ENCODE measurements at regions not wholly inside any gene's neighbourhood (a gene's known extent, or its start where the extent isn't known, plus 50 kb on each side); places are given as distances from the start of the nearest gene placed in this dataset.
"Not testable (repeated sequence)": the region's sequence is repeated elsewhere in the genome, so short reads cannot be mapped to it uniquely, and the experiment has no call there.

DNA sequence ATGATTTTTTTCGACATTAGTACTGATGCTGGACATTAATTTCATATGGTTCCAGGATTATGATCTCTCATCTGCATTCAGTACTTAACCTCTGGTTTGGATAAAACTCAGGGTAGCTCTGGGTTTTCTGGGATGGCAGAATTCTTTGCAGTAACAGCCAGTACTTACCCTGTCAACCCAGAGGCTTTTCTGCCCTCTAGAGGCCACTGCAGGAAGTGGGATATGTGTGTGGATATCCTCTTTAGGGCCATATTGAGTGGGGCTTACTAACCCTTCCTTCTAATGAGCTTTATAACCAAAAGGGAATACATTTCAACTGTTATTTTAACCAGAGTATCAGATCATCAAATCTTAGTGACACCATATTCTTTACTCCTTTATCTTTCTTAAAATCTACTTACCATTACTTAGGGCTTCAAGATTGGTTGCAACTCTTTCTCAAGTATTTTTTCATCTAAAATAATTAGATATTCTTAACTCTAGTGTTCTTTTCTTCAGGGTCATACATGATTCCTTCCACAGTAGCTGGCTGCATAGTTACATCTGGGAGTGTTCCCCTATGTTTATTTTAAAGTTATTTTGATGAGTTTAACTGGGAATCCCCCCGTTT lies 488.0 kb upstream of the STXBP6 start:
- no peak for DNase-seq

DNA sequence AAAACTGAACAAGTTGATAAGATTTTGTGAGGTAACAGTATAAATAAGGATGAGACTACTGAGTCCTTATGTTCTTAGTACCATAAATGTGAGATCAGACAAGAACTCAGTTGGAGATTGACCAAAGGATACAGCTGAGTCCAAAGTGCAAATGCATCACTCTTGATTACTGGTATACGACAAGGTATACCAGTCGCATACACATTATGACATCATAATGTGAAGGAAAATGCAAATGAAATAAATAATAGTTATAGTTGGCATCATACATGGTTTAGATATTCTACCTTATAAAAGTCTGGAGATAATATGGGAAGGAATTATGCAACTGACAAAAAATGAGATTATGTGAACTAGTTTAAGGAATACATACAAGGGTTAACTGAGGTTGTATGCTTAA lies 476.3 kb upstream of the STXBP6 start:
- DNase-seq: no peak

DNA sequence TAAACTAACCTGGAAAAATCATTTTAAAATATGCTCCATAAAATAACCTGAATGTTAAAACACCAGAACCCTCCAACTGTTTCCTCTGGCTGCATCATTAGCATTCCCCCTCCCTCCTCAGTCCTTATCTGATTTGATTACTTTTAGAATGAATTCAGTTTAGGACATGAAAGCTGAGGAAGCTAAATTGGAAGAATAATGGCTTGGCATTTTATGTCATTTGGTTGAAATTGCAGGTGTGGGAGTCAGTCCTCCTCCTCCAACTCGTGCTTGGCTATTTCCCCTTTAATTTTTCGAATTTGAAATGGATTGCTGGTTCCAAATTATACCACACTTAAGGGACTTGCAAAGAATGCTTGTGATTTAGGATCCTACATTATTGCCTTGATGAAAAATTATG lies 473.0 kb upstream of the STXBP6 start:
- DNase-seq: no peak

DNA sequence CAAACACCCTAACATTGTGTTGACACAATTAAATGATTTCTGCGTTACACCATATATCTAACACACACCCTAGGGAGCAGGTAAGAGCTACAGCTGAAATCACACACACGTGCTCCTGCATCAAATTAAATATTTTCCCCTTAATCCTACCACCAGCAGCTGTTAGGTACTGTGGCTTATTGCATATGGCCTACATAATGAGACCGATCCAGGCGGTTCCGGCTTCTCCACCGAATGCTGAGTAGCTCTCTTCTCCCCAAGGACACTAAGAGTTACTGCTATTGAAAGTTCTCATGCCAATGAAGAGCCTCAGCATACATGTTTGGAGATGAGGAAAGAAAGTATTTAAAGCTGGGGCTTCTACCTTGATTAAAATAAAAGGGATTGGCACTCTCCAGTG lies 472.2 kb upstream of the STXBP6 start:
- no peak for DNase-seq

DNA sequence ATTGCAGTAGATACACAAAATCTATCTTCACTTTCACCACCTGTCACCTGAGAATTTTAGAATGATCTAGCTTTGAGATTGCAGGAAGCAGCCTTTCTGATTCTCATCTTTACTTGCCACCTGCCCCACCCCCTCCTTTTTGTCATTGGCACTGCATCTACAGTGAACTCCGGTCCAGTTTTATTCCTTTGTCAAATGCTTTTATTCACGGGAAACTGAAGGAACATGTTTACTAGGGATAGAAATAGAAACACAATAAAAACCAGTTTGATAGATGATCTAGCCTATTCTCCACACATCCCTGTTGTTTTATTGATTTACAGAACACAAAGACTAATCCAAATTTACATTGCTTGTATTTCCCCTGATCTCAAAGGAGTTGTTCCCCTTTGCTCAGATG lies 471.7 kb upstream of the STXBP6 start:
- no peak for DNase-seq

DNA sequence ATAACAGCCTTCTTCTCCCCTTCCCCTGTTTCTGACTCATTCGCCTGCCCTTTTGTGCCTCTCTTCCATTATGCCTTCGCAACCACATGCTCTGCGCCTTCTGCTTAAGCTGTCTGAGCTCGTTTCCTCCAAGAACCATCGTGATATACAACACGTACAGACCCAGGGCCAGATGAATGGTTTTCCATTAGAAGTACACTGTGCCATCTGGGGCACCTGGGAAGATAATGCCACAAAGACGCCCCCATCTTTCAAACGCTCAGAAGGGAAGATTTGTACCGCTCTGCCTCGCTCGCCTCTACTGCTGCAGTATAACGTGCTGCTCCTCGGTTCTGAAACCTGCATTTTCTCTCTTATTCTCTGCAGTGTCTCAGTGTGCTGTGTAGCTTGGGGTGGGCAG lies 470.9 kb upstream of the STXBP6 start:
- DNase-seq: no peak

DNA sequence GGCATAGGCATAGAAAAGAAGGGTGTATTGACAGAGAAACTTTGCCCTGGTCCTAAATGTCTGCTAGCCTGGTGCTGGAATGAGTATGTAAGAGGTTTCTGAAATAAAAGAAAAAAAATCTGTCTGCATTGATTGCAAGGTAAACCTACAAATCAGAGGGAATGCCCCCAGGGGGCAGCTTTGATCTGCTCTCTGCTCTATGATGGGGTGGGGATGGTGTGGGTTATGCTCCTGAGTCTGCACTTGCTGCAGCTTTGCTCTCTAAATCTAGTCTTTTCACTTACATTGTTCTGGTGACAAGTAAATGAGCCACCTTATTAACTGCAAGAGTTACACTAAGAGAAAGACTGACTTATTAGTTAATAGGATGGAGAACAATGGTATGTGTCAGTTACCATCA lies 468.4 kb upstream of the STXBP6 start:
- no peak for DNase-seq

DNA sequence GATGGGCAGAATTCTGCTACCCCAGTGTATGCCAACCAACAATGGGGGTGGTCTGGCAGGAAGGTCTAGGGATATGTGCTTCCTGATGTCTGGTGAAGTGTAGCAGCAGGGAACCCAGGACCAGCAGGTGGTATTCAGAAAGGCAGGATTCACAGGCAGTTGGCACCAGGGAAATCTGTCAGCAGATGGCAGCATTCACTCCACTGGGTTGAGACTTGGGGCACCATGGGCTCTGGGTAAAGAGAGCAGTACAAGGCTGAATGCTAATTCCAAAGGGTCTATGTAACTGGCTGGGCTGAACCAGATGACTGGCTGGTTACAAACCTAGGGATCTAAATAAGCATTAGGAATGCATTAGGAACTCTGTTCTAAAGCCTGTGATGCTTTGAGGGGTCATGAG lies 466.9 kb upstream of the STXBP6 start:
- no peak for DNase-seq

DNA sequence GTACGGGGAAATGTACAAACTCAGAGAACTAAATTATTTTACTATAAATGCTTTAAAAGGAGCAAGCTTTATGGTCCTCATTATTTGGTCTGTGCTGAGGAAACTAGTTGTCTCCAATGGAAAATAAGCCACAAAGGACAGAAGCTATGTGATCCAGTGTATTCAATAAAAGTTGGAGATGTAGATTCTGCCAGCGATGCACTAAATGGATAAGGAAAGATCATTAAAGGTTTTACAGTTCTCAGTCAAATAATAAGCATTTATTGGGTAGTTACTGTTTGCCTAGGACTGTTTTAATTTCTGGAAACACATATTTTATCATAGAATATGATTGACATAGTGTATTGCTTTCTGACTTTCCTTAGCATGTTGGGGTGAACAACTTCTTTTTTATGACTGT lies 458.9 kb upstream of the STXBP6 start:
- no peak for DNase-seq

DNA sequence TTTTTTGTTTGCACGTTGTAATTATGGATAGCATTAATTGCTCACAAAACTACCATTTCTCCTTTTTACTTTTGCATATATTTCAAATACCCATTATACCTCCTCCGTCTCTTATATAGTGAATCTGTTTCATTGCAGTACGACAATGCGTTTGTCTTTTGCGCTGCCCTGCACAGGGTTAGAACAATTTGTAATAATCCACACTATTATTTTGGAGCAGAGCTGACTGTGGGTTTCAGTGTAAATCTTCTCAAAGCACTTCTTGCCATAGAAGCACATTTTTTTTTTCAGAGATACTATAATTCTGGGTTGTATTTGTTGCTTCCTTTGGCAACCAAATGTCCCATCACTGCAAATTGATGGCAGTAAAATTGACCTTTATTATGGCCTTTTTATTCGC lies 451.8 kb upstream of the STXBP6 start:
- DNase-seq: no peak

DNA sequence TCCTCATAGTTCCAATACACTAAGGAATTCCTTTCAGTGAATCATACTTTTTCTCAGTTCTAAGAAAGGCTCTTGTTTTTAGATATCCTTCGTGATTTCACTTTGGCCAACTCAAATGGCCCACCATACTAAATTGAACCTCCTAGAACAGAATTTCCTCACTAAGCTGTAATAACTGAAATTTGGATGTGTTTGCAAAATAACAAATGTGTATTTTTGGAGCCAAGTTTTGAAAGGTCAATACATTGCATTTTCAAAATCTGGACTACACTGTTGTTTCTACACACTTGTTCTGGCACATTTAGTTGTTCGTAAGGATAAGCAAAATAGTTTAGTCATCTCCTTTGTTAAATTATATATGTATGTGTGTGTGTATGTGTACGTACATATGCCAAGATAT lies 439.0 kb upstream of the STXBP6 start:
- DNase-seq: no peak

DNA sequence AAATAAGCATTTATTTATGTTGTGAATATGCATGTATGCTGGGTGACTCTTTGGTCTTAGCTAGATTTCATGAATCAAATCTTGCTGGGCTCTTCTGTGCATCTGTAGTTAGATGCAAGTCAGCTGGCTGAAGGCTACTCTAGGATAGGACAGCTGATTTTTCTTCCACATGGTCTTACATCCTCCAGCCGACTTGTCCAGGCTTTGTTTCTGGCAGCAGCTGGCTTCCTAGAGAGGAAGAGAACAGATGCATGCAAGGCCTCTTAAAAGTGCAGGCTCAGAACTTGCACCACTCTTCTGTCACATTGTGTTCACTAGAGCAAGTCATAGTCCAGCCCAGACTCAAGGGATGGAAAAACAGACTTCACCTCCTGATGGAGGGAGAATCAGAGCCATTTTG lies 435.4 kb upstream of the STXBP6 start:
- DNase-seq: no peak

DNA sequence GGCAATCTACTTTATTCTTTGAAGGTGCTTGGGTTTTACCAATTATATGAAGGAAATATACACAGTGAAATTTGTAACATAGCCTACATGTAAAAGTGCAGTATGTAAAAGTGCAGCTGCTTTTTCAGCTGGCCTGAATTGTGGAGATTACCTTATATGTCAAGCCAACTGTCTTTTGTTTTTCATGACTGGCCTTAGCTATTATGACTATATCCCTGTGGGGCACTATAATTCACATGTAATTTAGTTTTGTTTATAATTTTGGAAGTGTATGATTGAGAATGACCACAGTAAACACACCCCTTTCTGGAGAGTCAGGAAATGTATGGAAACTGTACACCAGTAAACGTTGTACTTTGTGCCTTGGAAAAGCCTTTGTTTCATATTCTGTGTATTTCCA lies 435.0 kb upstream of the STXBP6 start:
- DNase-seq: no peak

DNA sequence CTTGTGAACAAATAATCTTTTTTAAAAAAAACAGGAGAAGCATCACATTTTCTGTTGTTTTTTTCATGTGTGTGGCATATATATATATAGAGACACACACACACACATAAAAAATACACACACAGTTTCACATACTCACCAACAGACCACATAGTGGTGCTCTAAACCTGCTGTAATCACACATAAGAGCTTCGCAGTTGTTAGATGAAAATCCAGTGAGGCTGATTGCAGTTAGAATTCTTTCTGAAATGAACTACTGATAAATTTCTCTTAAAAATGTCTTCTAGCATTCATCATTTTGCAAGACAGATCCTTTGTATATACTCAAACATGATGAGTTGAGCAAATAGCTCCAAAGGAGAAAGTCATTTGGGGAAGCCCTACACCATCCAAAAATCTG lies 434.3 kb upstream of the STXBP6 start:
- no peak for DNase-seq

DNA sequence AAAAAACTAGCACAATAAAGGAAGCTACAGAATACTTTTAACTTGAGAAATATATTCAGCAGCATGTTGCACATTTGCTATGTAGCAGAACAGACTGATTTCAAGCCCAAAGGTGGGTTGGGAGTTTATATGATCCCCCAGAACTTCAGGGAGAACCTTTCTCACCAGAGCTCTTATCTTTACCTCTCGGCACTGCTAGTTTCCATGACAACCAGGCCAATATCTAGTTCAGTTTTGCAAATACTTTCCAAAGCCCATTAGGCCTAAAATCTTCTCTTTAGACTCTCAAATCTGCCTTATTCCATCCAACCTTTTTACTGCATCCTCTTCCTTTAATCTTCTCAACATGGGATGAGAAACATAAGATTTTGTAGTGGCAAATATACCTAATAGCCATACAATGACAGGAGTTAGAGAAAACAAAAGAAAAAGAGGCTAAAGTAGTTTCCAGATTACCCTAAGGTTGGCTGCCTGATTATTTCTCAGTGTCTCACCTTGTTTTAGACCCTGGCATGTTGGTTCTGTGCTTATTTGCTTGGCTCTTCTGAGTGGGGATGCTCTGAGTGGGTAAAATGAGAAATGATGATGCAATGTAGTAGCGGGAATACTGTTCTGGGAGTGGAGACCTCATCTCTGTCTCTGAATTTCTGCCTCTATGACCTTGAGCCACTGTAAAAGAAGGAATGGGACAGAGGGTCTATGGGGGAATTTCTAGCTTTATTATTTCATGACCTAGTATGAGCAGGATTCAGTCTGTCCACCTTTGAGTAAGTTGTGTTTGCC lies 427.6 kb upstream of the STXBP6 start:
- DNase-seq: no peak

DNA sequence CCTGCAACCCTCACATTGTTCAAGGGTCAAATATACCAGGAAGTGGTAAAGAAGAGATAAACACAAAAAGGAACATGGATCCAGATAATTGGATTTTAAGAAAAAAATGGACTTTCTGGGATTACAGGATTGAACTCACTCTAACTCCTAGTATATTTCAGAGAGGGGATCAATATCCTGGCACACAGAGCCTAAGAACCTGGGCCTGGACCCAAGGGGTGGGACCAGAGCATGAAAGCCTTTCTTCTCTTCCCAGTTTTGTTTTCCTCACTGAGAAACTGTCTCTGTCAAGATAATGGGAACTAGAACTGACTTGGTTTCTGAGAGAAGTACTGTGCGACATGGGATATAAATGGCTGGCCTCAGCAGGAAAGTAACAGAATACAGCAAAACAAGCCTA lies 422.8 kb upstream of the STXBP6 start:
- DNase-seq: no peak

DNA sequence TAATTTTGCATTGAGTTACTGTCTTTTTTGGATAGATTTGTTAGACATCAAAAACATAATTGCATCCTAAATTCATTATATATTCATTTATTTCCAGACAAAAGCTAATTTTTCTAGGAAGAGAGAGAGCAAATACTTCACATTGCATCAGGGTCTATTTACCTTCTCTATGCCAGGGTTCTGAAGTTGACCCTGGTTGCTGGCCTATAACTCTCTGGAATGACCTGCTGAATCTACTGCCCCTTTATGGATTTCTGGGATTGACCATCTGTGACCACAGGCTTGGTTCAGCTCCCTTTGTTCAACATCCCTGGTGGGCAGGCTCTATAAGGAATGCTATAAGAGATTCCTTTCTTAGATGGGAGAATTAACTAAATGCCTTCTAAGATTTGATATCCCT lies 414.8 kb upstream of the STXBP6 start:
- no peak for DNase-seq

DNA sequence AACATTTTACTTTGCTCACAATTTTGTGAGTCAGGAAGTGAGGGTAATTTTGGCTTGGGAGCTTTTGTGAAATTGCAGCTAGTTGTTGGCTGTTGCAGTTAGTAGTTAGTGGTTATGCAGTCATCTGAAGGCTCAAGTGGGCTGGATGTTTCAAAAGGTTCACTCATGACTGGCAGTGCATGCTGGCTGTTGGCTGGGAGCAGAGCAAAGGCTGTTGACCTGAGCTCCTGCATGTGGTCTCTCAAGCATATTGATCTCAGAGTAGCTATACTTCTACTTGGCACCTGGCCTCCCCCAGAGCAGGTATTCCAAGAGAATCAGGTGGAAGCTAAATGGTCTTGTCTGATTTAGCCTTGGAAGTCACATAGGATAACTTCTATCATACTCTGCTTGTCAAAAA lies 414.1 kb upstream of the STXBP6 start:
- no peak for DNase-seq

DNA sequence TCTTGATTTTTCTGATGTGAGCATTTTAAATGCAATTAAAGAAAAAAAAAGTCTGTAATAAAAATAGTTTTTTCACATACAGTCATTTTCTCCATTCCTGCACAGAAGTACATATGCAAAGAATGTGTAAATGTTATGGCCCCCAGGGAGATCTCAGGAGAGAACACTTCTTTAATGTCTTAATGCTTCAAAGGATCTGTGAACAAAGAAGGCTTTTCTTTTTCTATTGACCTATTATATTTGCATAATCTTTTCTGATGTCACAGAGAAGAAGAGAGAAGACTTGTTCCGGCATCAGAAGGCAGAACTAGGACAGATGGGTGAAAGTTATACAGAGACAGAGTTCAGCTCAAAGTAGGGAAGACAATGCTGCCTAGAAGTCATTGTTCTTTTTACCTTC lies 413.5 kb upstream of the STXBP6 start:
- no peak for DNase-seq

DNA sequence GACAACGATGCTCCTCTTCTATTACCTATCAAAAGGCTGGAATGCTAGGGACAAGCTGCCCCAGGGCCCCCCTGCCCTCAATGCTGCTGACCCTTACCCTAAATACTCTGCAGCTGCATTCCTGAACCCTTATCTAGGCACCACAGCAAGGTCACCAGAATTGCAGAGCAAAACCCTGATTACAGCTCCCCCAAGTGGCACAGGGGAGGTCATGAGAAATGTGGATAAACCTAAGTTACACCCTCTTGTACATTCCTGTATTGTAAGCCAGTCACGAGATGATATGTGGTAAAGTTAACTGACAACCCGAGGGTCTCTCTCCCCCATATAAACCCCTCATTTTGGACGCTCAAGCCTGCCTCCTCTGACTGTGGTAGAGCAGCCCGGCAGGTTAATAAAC lies 411.8 kb upstream of the STXBP6 start:
- DNase-seq: no peak

DNA sequence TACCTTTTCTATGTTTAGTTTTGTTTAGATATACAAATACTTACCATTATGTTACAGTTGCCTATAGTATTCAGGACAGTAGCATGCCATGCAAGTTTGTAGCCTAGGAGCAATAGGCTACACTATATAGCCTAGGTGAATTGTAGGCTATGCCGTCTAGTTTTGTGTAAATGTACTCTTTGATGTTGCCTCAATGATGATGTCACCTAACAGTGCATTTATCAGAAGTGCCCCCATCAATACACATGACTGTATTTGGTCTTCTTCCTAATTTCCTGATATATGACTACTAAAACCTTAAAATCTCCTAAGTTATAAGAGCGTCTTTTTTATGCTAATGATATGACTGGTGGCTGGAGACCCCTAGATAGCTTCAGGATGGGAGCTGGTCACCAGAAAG lies 394.4 kb upstream of the STXBP6 start:
- DNase-seq: no peak

DNA sequence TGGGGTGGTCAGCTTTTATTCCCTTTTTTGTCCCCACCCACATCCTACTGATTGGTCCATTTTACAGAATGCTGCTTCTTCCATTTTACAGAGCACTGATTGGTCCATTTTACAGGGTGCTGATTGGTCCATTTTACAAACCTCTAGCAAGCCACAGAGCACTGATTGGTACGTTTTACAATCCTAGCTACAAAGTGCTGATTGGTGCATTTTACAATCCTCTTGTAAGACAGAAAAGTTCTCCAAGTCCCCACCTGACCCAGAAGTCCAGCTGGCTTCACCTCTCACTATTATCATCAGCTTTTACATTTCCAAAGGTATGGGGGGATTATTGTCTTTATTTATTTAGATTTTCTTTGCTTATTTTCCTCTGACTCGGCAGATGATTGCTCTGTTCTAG lies 390.4 kb upstream of the STXBP6 start:
- not testable (repeated sequence) for DNase-seq

DNA sequence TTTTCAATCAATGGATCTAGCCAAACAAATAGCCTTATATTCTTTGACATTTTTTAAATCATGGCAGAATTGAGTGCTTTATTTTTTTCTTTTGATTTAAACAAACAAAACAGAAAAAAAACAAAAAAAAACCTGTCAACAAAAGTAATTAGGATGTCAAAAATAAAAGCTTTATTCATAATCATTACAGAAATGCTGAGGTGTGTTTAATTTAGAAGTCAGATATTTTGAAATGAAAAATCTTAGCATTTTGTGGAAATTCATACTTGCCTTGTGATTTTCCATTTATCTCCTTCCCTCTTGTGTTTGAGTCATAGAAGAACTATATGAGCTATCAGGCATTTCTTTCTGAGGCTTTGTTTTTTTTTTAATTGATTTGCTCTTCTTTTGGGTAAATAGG lies 387.0 kb upstream of the STXBP6 start:
- no peak for DNase-seq

DNA sequence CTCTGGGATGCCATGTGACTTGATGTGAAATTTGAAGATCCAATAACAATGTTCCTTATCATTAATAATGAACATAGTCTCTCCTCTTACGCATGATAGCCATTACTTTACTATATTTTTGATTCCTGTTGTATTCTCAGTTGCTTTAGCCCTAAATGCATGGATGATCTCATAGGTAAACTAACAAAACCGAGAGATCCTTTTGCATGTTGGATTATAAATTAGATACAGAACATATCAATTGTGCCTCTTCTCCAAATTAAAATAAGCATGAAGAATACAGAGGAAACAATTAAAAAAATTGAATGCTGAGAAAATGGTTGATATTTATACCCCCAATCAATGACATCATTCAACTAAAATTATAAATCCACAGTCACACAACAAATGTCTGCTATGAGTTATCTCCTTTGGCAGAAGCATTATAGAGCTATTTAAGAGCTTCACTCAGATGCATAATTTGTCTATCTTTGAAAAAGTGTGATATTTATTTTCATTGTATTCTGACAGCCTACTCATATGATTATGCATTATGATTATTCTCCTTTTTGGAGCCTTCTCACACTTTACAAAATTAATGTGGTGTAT lies 386.4 kb upstream of the STXBP6 start:
- DNase-seq: no peak
